Fibroblast of lung (primary cell): ENCODE measurements at regions not wholly inside any gene's neighbourhood (a gene's known extent, or its start where the extent isn't known, plus 50 kb on each side); places are given as distances from the start of the nearest gene placed in this dataset.

Source experiments
- DNase-seq, 2 donors: peaks; one replicate each; pipeline versions ENCODE4 v3.0.0 to v3.0.0-alpha.2; 2010; ENCODE audit warnings: low read depth in 2 of 2
- H2AFZ ChIP-seq: 2 replicates; pipeline ENCODE4 v1.5.1; 2012; ENCODE audit warnings: low read length, control low read depth, inconsistent platforms
- H3K27ac ChIP-seq: 2 replicates; pipeline ENCODE4 v1.5.1; 2011; ENCODE audit warnings: low read length, control low read depth; ENCODE audit not compliant: insufficient read depth
- H3K27me3 ChIP-seq: 2 replicates; pipeline ENCODE4 v1.5.1; 2011; ENCODE audit warnings: mild to moderate bottlenecking, low read length; ENCODE audit not compliant: control insufficient read depth, insufficient read depth
- H3K36me3 ChIP-seq: 2 replicates; pipeline ENCODE4 v1.5.1; 2011; ENCODE audit warnings: low read length; ENCODE audit not compliant: control insufficient read depth, insufficient read depth
- H3K4me1 ChIP-seq: 2 replicates; pipeline ENCODE4 v1.5.1; 2011; ENCODE audit warnings: low read length; ENCODE audit not compliant: control insufficient read depth, insufficient read depth; ENCODE audit errors: extremely low read depth
- H3K4me2 ChIP-seq: 2 replicates; pipeline ENCODE4 v1.5.1; 2011; ENCODE audit warnings: low read length, control low read depth; ENCODE audit not compliant: insufficient read depth; ENCODE audit errors: extremely low read depth
- H3K4me3 ChIP-seq, 4 experiments: fragments of 200-600 bp in 1 of 4; sonication (generic) in 1 of 4; replicated peaks in 1 of 4; 2 replicates each; pipeline ENCODE4 v1.5.1; 2011 to 2016; ENCODE audit warnings: low read length in 4 of 4, low read depth in 3 of 4, mild to moderate bottlenecking in 3 of 4, control low read depth in 2 of 4, inconsistent platforms in 1 of 4, mixed read lengths in 1 of 4; ENCODE audit not compliant: insufficient read depth in 1 of 4; ENCODE audit errors: control extremely low read depth in 1 of 4
- H3K79me2 ChIP-seq: 2 replicates; pipeline ENCODE4 v1.5.1; 2012; ENCODE audit warnings: mild to moderate bottlenecking, low read length, inconsistent platforms; ENCODE audit not compliant: control insufficient read depth, insufficient read depth
- H3K9ac ChIP-seq: 2 replicates; pipeline ENCODE4 v1.5.1; 2011; ENCODE audit warnings: mild to moderate bottlenecking, low read length, control low read depth; ENCODE audit not compliant: insufficient read depth
- H3K9me3 ChIP-seq: 2 replicates; pipeline ENCODE4 v1.5.1; 2012; ENCODE audit warnings: low read depth, low read length; ENCODE audit not compliant: control insufficient read depth, insufficient read depth
- H4K20me1 ChIP-seq: 2 replicates; pipeline ENCODE4 v1.5.1; 2011; ENCODE audit warnings: low read length; ENCODE audit not compliant: control insufficient read depth, insufficient read depth; ENCODE audit errors: extremely low read depth
- EZH2 ChIP-seq: IDR thresholded peaks from 2 replicates; pipeline ENCODE4 v1.5.1; 2012; ENCODE audit warnings: low read length, control low read depth, mild to moderate bottlenecking; ENCODE audit errors: missing control alignments
- TF ChIP-seq, protein P1 (sequence below), 2 donors: IDR thresholded peaks in 1 of 2; conservative IDR thresholded peaks in 1 of 2; 1 replicate in 1 of 2; 2 replicates in 1 of 2; pipeline ENCODE4 v1.5.1; 2011 to 2012; ENCODE audit warnings: low read length in 2 of 2, control low read depth in 1 of 2, inconsistent platforms in 1 of 2, low read depth in 1 of 2, mild to moderate bottlenecking in 1 of 2

DNA sequence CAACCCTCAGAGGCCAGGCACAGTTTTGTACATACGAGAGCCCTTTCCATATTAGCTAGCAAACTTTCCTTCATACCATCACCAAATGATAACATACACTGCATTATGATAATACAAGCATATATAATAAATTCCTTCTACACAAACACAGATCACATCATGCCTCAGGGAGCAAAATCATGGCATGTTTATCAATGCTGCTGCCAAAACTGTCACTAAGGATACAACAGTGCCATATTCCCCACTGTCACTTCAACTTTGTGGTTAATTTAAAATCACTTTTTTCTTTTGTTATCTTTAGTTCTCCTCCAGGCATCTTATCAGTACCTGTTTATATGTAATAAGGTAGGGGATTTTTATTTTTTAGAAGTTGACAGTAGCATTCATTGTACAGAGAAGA, 196.3 kb downstream of the EPM2A start:
- H3K4me1 ChIP-seq = no peaks in the 10 kb centered on the region
- H4K20me1 ChIP-seq = no peaks in the 10 kb centered on the region
- H3K4me2 ChIP-seq = no peak overlapping the region
- TF ChIP-seq EZH2 = no peak
- no peak overlapping the region for H3K9ac ChIP-seq
- H3K36me3 ChIP-seq = no peaks in the 10 kb centered on the region
- no peaks in the 10 kb centered on the region for H3K27me3 ChIP-seq
- no peaks in the 10 kb centered on the region for H3K9me3 ChIP-seq
- H3K79me2 ChIP-seq = no peaks in the 10 kb centered on the region
- no peak overlapping the region for H3K4me3 ChIP-seq
- H2AFZ ChIP-seq = no peak overlapping the region
- no peak for DNase-seq
- no peak overlapping the region for H3K27ac ChIP-seq

DNA sequence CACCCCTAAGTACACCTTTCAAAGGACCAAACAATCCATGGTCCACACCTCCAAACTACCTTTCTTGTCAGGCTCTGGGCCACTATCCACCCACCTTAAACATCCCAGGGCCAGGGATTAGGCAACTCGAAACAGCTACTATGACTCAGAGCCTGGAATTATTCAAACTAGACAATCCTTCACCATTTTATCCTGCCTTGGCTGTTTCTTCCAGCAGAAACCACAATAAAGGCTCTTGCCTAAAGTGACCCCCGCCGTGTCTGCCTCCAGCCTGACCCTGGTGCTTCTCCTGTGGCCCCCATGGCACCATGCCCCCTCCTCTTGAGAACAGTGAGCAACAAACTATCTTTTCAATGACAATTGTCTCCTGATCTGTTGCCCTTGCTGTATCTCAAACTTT, 195.5 kb downstream of the EPM2A start:
- Histone ChIP-seq H3K27me3 (no peaks in the 10 kb centered on the region), H3K4me3 (no peak overlapping the region), H3K4me2 (no peak overlapping the region), H3K36me3 (no peaks in the 10 kb centered on the region), H3K79me2 (no peaks in the 10 kb centered on the region), H3K9me3 (no peaks in the 10 kb centered on the region), H2AFZ (no peak overlapping the region), H3K27ac (no peak overlapping the region), H3K4me1 (no peaks in the 10 kb centered on the region), H3K9ac (no peak overlapping the region), H4K20me1 (no peaks in the 10 kb centered on the region)
- peak; percentile 14 to 65 for DNase-seq
- no peak for TF ChIP-seq EZH2
- TF ChIP-seq, protein P1, sequence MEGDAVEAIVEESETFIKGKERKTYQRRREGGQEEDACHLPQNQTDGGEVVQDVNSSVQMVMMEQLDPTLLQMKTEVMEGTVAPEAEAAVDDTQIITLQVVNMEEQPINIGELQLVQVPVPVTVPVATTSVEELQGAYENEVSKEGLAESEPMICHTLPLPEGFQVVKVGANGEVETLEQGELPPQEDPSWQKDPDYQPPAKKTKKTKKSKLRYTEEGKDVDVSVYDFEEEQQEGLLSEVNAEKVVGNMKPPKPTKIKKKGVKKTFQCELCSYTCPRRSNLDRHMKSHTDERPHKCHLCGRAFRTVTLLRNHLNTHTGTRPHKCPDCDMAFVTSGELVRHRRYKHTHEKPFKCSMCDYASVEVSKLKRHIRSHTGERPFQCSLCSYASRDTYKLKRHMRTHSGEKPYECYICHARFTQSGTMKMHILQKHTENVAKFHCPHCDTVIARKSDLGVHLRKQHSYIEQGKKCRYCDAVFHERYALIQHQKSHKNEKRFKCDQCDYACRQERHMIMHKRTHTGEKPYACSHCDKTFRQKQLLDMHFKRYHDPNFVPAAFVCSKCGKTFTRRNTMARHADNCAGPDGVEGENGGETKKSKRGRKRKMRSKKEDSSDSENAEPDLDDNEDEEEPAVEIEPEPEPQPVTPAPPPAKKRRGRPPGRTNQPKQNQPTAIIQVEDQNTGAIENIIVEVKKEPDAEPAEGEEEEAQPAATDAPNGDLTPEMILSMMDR (conservative IDR thresholded peaks at IDR 0.05 in 1 of 2, IDR thresholded peaks at IDR 0.05 in 1 of 2; ENCODE audit: low read depth in 1 of 2, low read length in 2 of 2) = no peak

DNA sequence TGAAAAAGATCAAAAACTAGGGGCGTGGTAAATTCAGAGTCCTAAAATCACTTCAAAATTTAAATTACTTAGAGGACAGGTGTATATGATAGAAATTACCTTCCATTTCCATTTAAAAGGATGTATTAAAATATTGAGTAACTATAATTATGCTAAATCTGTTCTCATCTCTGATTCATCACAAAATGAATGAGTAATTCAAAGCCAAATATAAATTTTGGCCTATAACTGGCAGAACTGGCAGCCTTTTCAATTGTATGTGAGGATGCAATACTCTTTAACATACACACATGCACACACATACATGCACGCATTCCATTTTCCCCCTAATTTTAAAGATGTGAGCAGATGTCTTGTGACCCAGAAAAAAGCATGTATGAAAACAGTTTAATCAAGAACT, 194.6 kb downstream of the EPM2A start:
- TF ChIP-seq EZH2 = no peak
- TF ChIP-seq, protein P1 (conservative IDR thresholded peaks at IDR 0.05 in 1 of 2, IDR thresholded peaks at IDR 0.05 in 1 of 2; ENCODE audit: low read depth in 1 of 2, low read length in 2 of 2) = no peak
- Histone ChIP-seq H3K27ac (no peak overlapping the region), H3K9ac (no peak overlapping the region), H2AFZ (no peak overlapping the region), H3K4me2 (no peak overlapping the region), H3K36me3 (no peaks in the 10 kb centered on the region), H3K9me3 (no peaks in the 10 kb centered on the region), H4K20me1 (no peaks in the 10 kb centered on the region), H3K4me1 (no peaks in the 10 kb centered on the region), H3K4me3 (no peak overlapping the region), H3K79me2 (no peaks in the 10 kb centered on the region), H3K27me3 (no peaks in the 10 kb centered on the region)
- no peak for DNase-seq
